K562 (cell line): ENCODE measurements at regions not wholly inside any gene's neighbourhood (a gene's known extent, or its start where the extent isn't known, plus 50 kb on each side); places are given as distances from the start of the nearest gene placed in this dataset.

Experiments used
- ATAC-seq: fragments of 200-7000 bp; cut with Tn5 transposase; 3 replicates; pipeline ENCODE4 v1.9.1; 2020; ENCODE audit warnings: moderate library complexity
- BruUV-seq: library from RNA; stranded (reverse); fragments of 400-500 nt; replicated peaks from 2 replicates; lab custom pipeline; 2021; lab: Mats Ljungman, UMichigan
- CTCF ChIA-PET: fragments of 300-600 bp; formaldehyde crosslinking; extraction: SDS; loops from one replicate; lab custom pipeline; 2021; ENCODE audit warnings: low intra/inter-chr PET ratio; lab: Yijun Ruan, JAX
- POLR2A ChIA-PET: fragments of 300-600, 350-650 bp; sonication (Branson Sonifier 250); formaldehyde crosslinking; extraction: SDS; loops from one replicate; lab custom pipeline; 2021; ENCODE audit warnings: antibody characterized with exemption, inconsistent platforms; lab: Yijun Ruan, JAX
- DNase-seq, 4 experiments: peaks; one replicate each; pipeline versions ENCODE4 v3.0.0 to v3.0.0-alpha.2; 2011 to 2018; ENCODE audit warnings: low spot score in 3 of 4, mixed read lengths in 3 of 4; ENCODE audit errors: extremely low read depth in 1 of 4
- FAIRE-seq: peaks from 2 replicates; lab custom pipeline; 2011; peaks lifted over from hg19 to GRCh38; lab: Jason Lieb, UNC
- H2AFZ ChIP-seq: 2 replicates; pipeline ENCODE4 v1.6.0; 2011; ENCODE audit warnings: low read depth, low read length, control low read depth, inconsistent platforms
- H3K27ac ChIP-seq: fragments of 200-600 bp; 3 replicates; pipeline ENCODE4 v1.8.0; 2011; ENCODE audit warnings: low read depth, mild to moderate bottlenecking, control low read depth, inconsistent platforms, low read length, moderate library complexity, mixed read lengths; ENCODE audit errors: extremely low read depth
- H3K27me3 ChIP-seq, 2 experiments: fragments of 300-600 bp in 1 of 2; 2 replicates in 1 of 2; 3 replicates in 1 of 2; pipeline versions ENCODE4 v1.6.0 to v1.8.0; 2011; ENCODE audit warnings: inconsistent platforms in 2 of 2, low read length in 2 of 2, mild to moderate bottlenecking in 1 of 2, mixed read lengths in 1 of 2, moderate library complexity in 1 of 2; ENCODE audit not compliant: control insufficient read depth in 2 of 2, insufficient read depth in 2 of 2
- H3K36me3 ChIP-seq: fragments of 300-600 bp; 3 replicates; pipeline ENCODE4 v1.8.0; 2011; ENCODE audit warnings: mild to moderate bottlenecking, low read length, inconsistent platforms; ENCODE audit not compliant: control insufficient read depth, insufficient read depth
- H3K4me1 ChIP-seq, 2 experiments: fragments of 200-600 bp in 1 of 2; replicated peaks in 1 of 2; 2 replicates in 1 of 2; 3 replicates in 1 of 2; pipeline versions ENCODE4 v1.5.1 to v1.8.0; 2011; ENCODE audit warnings: inconsistent platforms in 2 of 2, low read length in 2 of 2, mild to moderate bottlenecking in 1 of 2, mixed read lengths in 1 of 2, moderate library complexity in 1 of 2; ENCODE audit not compliant: control insufficient read depth in 2 of 2, insufficient read depth in 2 of 2
- H3K4me2 ChIP-seq: 2 replicates; pipeline ENCODE4 v1.6.1; 2011; ENCODE audit warnings: low read length, control low read depth, inconsistent platforms, mixed read lengths; ENCODE audit not compliant: insufficient read depth
- H3K4me3 ChIP-seq: fragments of 200-600 bp; sonication (generic), shearing (Covaris generic); 2 replicates; pipeline ENCODE4 v1.5.1; 2016; ENCODE audit warnings: control low read depth, inconsistent platforms
- H3K79me2 ChIP-seq: fragments of 200-600 bp; 3 replicates; pipeline ENCODE4 v1.8.0; 2011; ENCODE audit warnings: low read length, inconsistent platforms; ENCODE audit not compliant: control insufficient read depth, insufficient read depth
- H3K9ac ChIP-seq, 2 experiments: 2 replicates each; pipeline versions ENCODE4 v1.6.0 to v1.6.1; 2011; ENCODE audit warnings: low read depth in 2 of 2, low read length in 2 of 2, control low read depth in 1 of 2, inconsistent platforms in 1 of 2, mild to moderate bottlenecking in 1 of 2, mixed read lengths in 1 of 2; ENCODE audit not compliant: insufficient read depth in 1 of 2
- H3K9me1 ChIP-seq: one replicate; pipeline ENCODE4 v1.6.0; 2011; ENCODE audit warnings: inconsistent platforms, mild to moderate bottlenecking, low read length, moderate library complexity; ENCODE audit not compliant: control insufficient read depth, insufficient read depth
- H3K9me3 ChIP-seq: replicated peaks from 2 replicates; pipeline ENCODE4 v1.5.1; 2011; ENCODE audit warnings: low read depth, low read length, inconsistent platforms; ENCODE audit not compliant: control insufficient read depth, insufficient read depth
- H4K20me1 ChIP-seq: replicated peaks from 2 replicates; pipeline ENCODE4 v1.6.1; 2011; ENCODE audit warnings: low read length, inconsistent platforms, mixed read lengths; ENCODE audit not compliant: control insufficient read depth, insufficient read depth
- EHMT2 ChIP-seq: fragments of 450-650 bp; IDR thresholded peaks from 2 replicates; pipeline ENCODE4 v1.6.1; 2018; ENCODE audit warnings: antibody characterized with exemption
- FOSL1 ChIP-seq: fragments of 200-800 bp; sonication (Bioruptor generic); conservative IDR thresholded peaks from 2 replicates; pipeline ENCODE4 v1.6.1; 2016; ENCODE audit warnings: missing genetic modification characterization, missing compliant biosample characterization
- HINFP ChIP-seq: fragments of 450-650 bp; conservative IDR thresholded peaks from 2 replicates; pipeline ENCODE4 v1.6.1; 2016; ENCODE audit warnings: missing genetic modification characterization, low read depth, mild to moderate bottlenecking, control low read depth, missing compliant biosample characterization
- HLTF ChIP-seq: fragments of 450-650 bp; IDR thresholded peaks from 2 replicates; pipeline ENCODE4 v1.6.1; 2016
- POLR3A ChIP-seq: IDR thresholded peaks from 2 replicates; pipeline ENCODE4 v1.6.1; 2011; ENCODE audit warnings: borderline replicate concordance, mild to moderate bottlenecking, moderate library complexity; ENCODE audit not compliant: insufficient read length, insufficient read depth; ENCODE audit errors: extremely low read depth
- WGBS: fragments of 100-300 bp; shearing (Covaris generic); methylation state at CpG from one replicate; pipeline ENCODE4 v1.1.6; 2016; ENCODE audit warnings: low coverage, mixed read lengths; ENCODE audit not compliant: insufficient coverage; ENCODE audit errors: missing lambda C conversion rate; 5-methylcytosine and 5-hydroxymethylcytosine counted together
- in situ Hi-C: fragments of 300-500 bp; cut with MboI; formaldehyde crosslinking; loops from 4 replicates; pipeline ENCODE4 v1.15.0; 2018; ENCODE audit warnings: inconsistent platforms, mixed read lengths
- intact Hi-C: fragments of 100-400 bp; cut with micrococcal nuclease; formaldehyde crosslinking; loops from 2 replicates; pipeline ENCODE4 v1.14.2; 2022

- TF ChIP-seq HINFP (tag) = no peak
- TF ChIP-seq, all 486 proteins: peak for 0
Observed at GRCh38 chr1:187338762-187339412, 510.1 kb downstream of the PLA2G4A start (continued).

- BruUV-seq = no TSS peak
- H3K9ac ChIP-seq = no peak overlapping the region
- TF ChIP-seq POLR3A (no peak), FOSL1 (tag) (no peak), HLTF (no peak), EHMT2 (no peak)
- FAIRE-seq (no peak), DNase-seq (no peak), ATAC-seq (no peak)
- WGBS = 5% methylated on average over 5 of the region's 5 CpGs
- intact Hi-C loops = no loop called here
- no peak overlapping the region for H3K4me3 ChIP-seq
- H2AFZ ChIP-seq = no peak overlapping the region
- no peaks in the 10 kb centered on the region for H3K9me3 ChIP-seq
- POLR2A ChIA-PET = no interaction called here
- H3K36me3 ChIP-seq = no peaks in the 10 kb centered on the region
- H3K79me2 ChIP-seq = no peaks in the 10 kb centered on the region
- H3K4me2 ChIP-seq = no peak overlapping the region
- H3K27ac ChIP-seq = no peak overlapping the region
- H4K20me1 ChIP-seq = no peaks in the 10 kb centered on the region
- H3K9me1 ChIP-seq = no peaks in the 10 kb centered on the region
- CTCF ChIA-PET = no interaction called here
- H3K27me3 ChIP-seq = no peaks in the 10 kb centered on the region
- H3K4me1 ChIP-seq = no peaks in the 10 kb centered on the region
- in situ Hi-C loops = no loop called here
Observed at GRCh38 chr1:187342495-187342894, 513.7 kb downstream of the PLA2G4A start.
